NB4 (cell line): ENCODE measurements at regions not wholly inside any gene's neighbourhood (a gene's known extent, or its start where the extent isn't known, plus 50 kb on each side); places are given as distances from the start of the nearest gene placed in this dataset.

Experiments
- POLR2A ChIP-seq: IDR thresholded peaks from 2 replicates; pipeline ENCODE4 v1.6.1; 2011; ENCODE audit warnings: mild to moderate bottlenecking; ENCODE audit not compliant: insufficient read length; ENCODE audit errors: extremely low read depth
- TF ChIP-seq, protein P1 (sequence below): IDR thresholded peaks from one replicate; pipeline ENCODE4 v1.5.1; 2012; ENCODE audit warnings: low read depth, low read length
- TF ChIP-seq, protein P2 (sequence below): IDR thresholded peaks from 2 replicates; pipeline ENCODE4 v1.6.1; 2011; ENCODE audit warnings: low read depth, low read length

DNA sequence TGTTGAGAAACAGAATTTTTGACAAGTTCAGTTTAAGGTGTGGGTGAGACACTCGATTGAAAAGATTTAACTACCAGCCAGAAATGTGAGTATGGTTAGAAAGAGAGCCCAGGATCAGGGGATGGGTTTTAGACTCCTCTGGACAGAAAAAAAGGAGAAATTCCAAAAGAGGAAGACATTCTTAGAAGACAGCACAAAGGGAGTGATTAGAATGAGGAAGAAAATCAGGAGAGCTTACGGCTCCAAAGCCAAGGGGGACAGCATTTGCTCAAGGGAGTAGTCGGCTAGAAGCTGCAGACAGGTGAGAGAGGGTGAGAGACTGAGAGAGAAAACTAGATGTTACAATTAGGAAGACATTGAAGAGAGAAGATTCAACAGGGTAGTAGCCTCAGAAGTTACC lies 166.1 kb downstream of the ADAMTS15 start:
- TF ChIP-seq POLR2A = no peak
- TF ChIP-seq, protein P1, sequence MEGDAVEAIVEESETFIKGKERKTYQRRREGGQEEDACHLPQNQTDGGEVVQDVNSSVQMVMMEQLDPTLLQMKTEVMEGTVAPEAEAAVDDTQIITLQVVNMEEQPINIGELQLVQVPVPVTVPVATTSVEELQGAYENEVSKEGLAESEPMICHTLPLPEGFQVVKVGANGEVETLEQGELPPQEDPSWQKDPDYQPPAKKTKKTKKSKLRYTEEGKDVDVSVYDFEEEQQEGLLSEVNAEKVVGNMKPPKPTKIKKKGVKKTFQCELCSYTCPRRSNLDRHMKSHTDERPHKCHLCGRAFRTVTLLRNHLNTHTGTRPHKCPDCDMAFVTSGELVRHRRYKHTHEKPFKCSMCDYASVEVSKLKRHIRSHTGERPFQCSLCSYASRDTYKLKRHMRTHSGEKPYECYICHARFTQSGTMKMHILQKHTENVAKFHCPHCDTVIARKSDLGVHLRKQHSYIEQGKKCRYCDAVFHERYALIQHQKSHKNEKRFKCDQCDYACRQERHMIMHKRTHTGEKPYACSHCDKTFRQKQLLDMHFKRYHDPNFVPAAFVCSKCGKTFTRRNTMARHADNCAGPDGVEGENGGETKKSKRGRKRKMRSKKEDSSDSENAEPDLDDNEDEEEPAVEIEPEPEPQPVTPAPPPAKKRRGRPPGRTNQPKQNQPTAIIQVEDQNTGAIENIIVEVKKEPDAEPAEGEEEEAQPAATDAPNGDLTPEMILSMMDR = no peak
- TF ChIP-seq, protein P2, sequence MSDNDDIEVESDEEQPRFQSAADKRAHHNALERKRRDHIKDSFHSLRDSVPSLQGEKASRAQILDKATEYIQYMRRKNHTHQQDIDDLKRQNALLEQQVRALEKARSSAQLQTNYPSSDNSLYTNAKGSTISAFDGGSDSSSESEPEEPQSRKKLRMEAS = no peak
